H1 (cell line): ENCODE measurements at regions not wholly inside any gene's neighbourhood (a gene's known extent, or its start where the extent isn't known, plus 50 kb on each side); places are given as distances from the start of the nearest gene placed in this dataset.

Experiments used
- NRF1 ChIP-seq: IDR thresholded peaks from 2 replicates; pipeline ENCODE4 v1.6.1; 2011; ENCODE audit warnings: mild to moderate bottlenecking, low read depth, low read length, improper control_type of control experiment
- POU5F1 ChIP-seq: IDR thresholded peaks from 2 replicates; pipeline ENCODE4 v1.6.1; 2011; ENCODE audit warnings: low read depth, mild to moderate bottlenecking, low read length, moderate library complexity
- TAF7 ChIP-seq: optimal IDR thresholded peaks from 2 replicates; pipeline ENCODE3; 2011; ENCODE audit warnings: low read depth, mild to moderate bottlenecking, inconsistent platforms, low read length, moderate library complexity, borderline replicate concordance
- TCF12 ChIP-seq: IDR thresholded peaks from 2 replicates; pipeline ENCODE4 v1.6.1; 2011; ENCODE audit warnings: low read depth, mild to moderate bottlenecking, low read length
- YY1 ChIP-seq: IDR thresholded peaks from 2 replicates; pipeline ENCODE4 v1.6.1; 2011; ENCODE audit warnings: low read depth, mild to moderate bottlenecking, low read length
- TF ChIP-seq, protein P1 (sequence below), 3 experiments: IDR thresholded peaks; 1 replicate in 2 of 3; 2 replicates in 1 of 3; pipeline versions ENCODE4 v1.5.1 to v1.6.1; 2011; ENCODE audit warnings: low read length in 3 of 3, mild to moderate bottlenecking in 3 of 3, inconsistent platforms in 2 of 3, low read depth in 1 of 3, moderate library complexity in 1 of 3; ENCODE audit not compliant: insufficient read depth in 1 of 3; ENCODE audit errors: control extremely low read depth in 1 of 3

DNA sequence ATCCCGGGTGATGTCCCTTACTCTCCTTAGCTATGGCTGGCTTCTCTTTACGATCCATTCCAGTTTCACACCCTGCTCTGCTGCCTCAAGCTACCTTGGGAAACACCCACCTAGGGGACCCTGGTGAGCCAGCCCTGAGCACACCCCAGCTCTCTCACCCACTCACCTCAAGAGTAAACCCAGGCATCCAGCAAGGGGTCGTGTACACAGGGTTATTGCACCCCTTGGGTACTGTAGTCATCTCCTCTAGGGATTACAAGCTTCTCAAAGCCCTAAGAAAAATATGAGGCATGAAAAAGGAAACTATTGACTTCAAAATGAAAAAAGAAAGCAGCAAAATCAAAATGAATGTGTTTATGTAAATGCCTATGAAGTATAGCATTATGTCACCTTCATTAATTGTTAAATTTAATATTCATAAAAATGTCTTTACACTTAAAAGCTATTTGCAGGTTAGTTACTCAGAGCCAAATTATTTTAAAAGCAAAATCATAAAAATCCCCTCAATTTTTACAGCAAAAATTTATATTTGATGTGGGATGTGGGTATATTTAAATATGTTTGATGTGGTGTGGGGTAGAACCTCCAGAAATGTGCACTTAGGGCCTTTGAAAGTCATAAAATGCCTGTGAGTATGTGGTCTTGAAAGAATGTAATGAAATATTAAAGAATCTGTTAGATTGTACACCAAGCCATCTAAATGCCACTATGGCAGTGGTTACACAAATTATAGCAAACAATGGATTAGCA, 190.3 kb downstream of the C1orf94 start (continued):
- no peak for TF ChIP-seq YY1
- no peak for TF ChIP-seq TCF12
- no peak for TF ChIP-seq TAF7
- TF ChIP-seq POU5F1 = no peak
- TF ChIP-seq, protein P1, sequence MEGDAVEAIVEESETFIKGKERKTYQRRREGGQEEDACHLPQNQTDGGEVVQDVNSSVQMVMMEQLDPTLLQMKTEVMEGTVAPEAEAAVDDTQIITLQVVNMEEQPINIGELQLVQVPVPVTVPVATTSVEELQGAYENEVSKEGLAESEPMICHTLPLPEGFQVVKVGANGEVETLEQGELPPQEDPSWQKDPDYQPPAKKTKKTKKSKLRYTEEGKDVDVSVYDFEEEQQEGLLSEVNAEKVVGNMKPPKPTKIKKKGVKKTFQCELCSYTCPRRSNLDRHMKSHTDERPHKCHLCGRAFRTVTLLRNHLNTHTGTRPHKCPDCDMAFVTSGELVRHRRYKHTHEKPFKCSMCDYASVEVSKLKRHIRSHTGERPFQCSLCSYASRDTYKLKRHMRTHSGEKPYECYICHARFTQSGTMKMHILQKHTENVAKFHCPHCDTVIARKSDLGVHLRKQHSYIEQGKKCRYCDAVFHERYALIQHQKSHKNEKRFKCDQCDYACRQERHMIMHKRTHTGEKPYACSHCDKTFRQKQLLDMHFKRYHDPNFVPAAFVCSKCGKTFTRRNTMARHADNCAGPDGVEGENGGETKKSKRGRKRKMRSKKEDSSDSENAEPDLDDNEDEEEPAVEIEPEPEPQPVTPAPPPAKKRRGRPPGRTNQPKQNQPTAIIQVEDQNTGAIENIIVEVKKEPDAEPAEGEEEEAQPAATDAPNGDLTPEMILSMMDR (IDR thresholded peaks at IDR 0.05; ENCODE audit: control extremely low read depth in 1 of 3, insufficient read depth in 1 of 3, low read depth in 1 of 3, low read length in 3 of 3) = no peak
- no peak for TF ChIP-seq NRF1
